Keratinocyte (primary cell): ENCODE measurements at regions not wholly inside any gene's neighbourhood (a gene's known extent, or its start where the extent isn't known, plus 50 kb on each side); places are given as distances from the start of the nearest gene placed in this dataset.

Experiments used
- DNase-seq: peaks from one replicate; pipeline ENCODE4 v3.0.0-alpha.2; 2011; ENCODE audit warnings: low read depth, missing footprints, low spot score
- FAIRE-seq: peaks from 2 replicates; lab custom pipeline; 2011; peaks lifted over from hg19 to GRCh38; lab: Jason Lieb, UNC
- H2AFZ ChIP-seq: 2 replicates; pipeline ENCODE4 v1.6.0; 2012; ENCODE audit warnings: low read length, control low read depth, inconsistent platforms; ENCODE audit not compliant: control insufficient read depth
- H3K27ac ChIP-seq: 2 replicates; pipeline ENCODE4 v1.5.1; 2011; ENCODE audit warnings: low read length; ENCODE audit not compliant: control insufficient read depth, insufficient read depth
- H3K27me3 ChIP-seq: 3 replicates; pipeline ENCODE4 v1.6.0; 2011; ENCODE audit warnings: low read length; ENCODE audit not compliant: control insufficient read depth, insufficient read depth; ENCODE audit errors: extremely low read depth
- H3K36me3 ChIP-seq, 2 experiments: 2 replicates in 1 of 2; 3 replicates in 1 of 2; pipeline ENCODE4 v1.5.1; 2011; ENCODE audit warnings: low read length in 2 of 2, mild to moderate bottlenecking in 1 of 2; ENCODE audit not compliant: control insufficient read depth in 2 of 2, insufficient read depth in 2 of 2; ENCODE audit errors: extremely low read depth in 1 of 2
- H3K4me1 ChIP-seq: 3 replicates; pipeline ENCODE4 v1.5.1; 2011; ENCODE audit warnings: low read length; ENCODE audit not compliant: control insufficient read depth, insufficient read depth; ENCODE audit errors: extremely low read depth
- H3K4me2 ChIP-seq: 3 replicates; pipeline ENCODE4 v1.6.0; 2011; ENCODE audit warnings: low read depth, low read length; ENCODE audit not compliant: control insufficient read depth, insufficient read depth; ENCODE audit errors: extremely low read depth
- H3K4me3 ChIP-seq, 3 experiments: fragments of 200-600 bp in 1 of 3; sonication (generic) in 1 of 3; 2 replicates in 2 of 3; 3 replicates in 1 of 3; pipeline ENCODE4 v1.5.1; 2011 to 2016; ENCODE audit warnings: low read length in 3 of 3, mild to moderate bottlenecking in 3 of 3, control low read depth in 2 of 3, inconsistent platforms in 1 of 3, low read depth in 1 of 3, mixed read lengths in 1 of 3, mixed run types in 1 of 3, moderate library complexity in 1 of 3; ENCODE audit not compliant: control insufficient read depth in 2 of 3, insufficient read depth in 2 of 3; ENCODE audit errors: extremely low read depth in 1 of 3
- H3K79me2 ChIP-seq: 2 replicates; pipeline ENCODE4 v1.6.0; 2012; ENCODE audit warnings: low read length; ENCODE audit not compliant: control insufficient read depth, insufficient read depth
- H3K9ac ChIP-seq: 3 replicates; pipeline ENCODE4 v1.6.0; 2011; ENCODE audit warnings: low read length; ENCODE audit not compliant: control insufficient read depth, insufficient read depth; ENCODE audit errors: extremely low read depth
- H3K9me1 ChIP-seq: 3 replicates; pipeline ENCODE4 v1.6.0; 2011; ENCODE audit warnings: low read length; ENCODE audit not compliant: control insufficient read depth, insufficient read depth; ENCODE audit errors: extremely low read depth
- H3K9me3 ChIP-seq: 2 replicates; pipeline ENCODE4 v1.5.1; 2012; ENCODE audit warnings: low read depth, low read length; ENCODE audit not compliant: control insufficient read depth
- H4K20me1 ChIP-seq: 3 replicates; pipeline ENCODE4 v1.6.0; 2011; ENCODE audit warnings: low read length; ENCODE audit not compliant: control insufficient read depth, insufficient read depth; ENCODE audit errors: extremely low read depth
- CTCF ChIP-seq, 3 experiments: IDR thresholded peaks in 1 of 3; conservative IDR thresholded peaks in 1 of 3; optimal IDR thresholded peaks in 1 of 3; 2 replicates in 2 of 3; 3 replicates in 1 of 3; pipeline versions ENCODE3 to v1.5.1; 2011; ENCODE audit warnings: low read length in 3 of 3, mild to moderate bottlenecking in 3 of 3, moderate library complexity in 2 of 3, control low read depth in 1 of 3, inconsistent platforms in 1 of 3; ENCODE audit not compliant: insufficient read depth in 2 of 3; ENCODE audit errors: extremely low read depth in 1 of 3
- EZH2 ChIP-seq: IDR thresholded peaks from one replicate; pipeline ENCODE4 v1.6.1; 2012; ENCODE audit warnings: inconsistent platforms, mild to moderate bottlenecking, low read length, moderate library complexity
- dilution Hi-C: fragments of 300-500 bp; cut with MboI; formaldehyde crosslinking; loops from one replicate; pipeline ENCODE4 v1.7.0; 2020; ENCODE audit warnings: low sequenced_read_pairs; ENCODE audit not compliant: extremely low pct_ligation_motif_present

GRCh38 chr13:95380468-95381211, 79.4 kb upstream of the ABCC4 start:
- no peaks in the 10 kb centered on the region for H4K20me1 ChIP-seq
- no peaks in the 10 kb centered on the region for H3K9me1 ChIP-seq
- H3K4me1 ChIP-seq = peaks cover 3% of the 10 kb centered on the region
- FAIRE-seq (peak; percentile 77), DNase-seq (peak; percentile 15)
- H3K4me2 ChIP-seq = peak overlapping the region; percentile 30
- dilution Hi-C loops = no loop called here
- H3K9me3 ChIP-seq = no peaks in the 10 kb centered on the region
- no peak overlapping the region for H3K4me3 ChIP-seq
- H3K9ac ChIP-seq = no peak overlapping the region
- H2AFZ ChIP-seq = no peak overlapping the region
- H3K36me3 ChIP-seq = no peaks in the 10 kb centered on the region
- no peaks in the 10 kb centered on the region for H3K79me2 ChIP-seq
- H3K27me3 ChIP-seq = no peaks in the 10 kb centered on the region
- no peak overlapping the region for H3K27ac ChIP-seq
- TF ChIP-seq EZH2 = no peak
- peak; percentile 78 to 80 (median 79) for TF ChIP-seq CTCF (optimal IDR thresholded peaks at IDR 0.05 in 1 of 3, IDR thresholded peaks at IDR 0.05 in 1 of 3, conservative IDR thresholded peaks at IDR 0.05 in 1 of 3; ENCODE audit: extremely low read depth in 1 of 3, insufficient read depth in 2 of 3, low read length in 3 of 3)

- FAIRE-seq = no peak
- no peak for DNase-seq
- Histone ChIP-seq H3K4me3 (no peak overlapping the region), H3K9ac (no peak overlapping the region), H3K27ac (no peak overlapping the region), H3K27me3 (no peaks in the 10 kb centered on the region), H3K9me1 (no peaks in the 10 kb centered on the region), H3K36me3 (no peaks in the 10 kb centered on the region), H3K4me1 (peaks cover 3% of the 10 kb centered on the region), H4K20me1 (no peaks in the 10 kb centered on the region), H3K9me3 (no peaks in the 10 kb centered on the region), H2AFZ (no peak overlapping the region), H3K4me2 (no peak overlapping the region), H3K79me2 (no peaks in the 10 kb centered on the region)
- TF ChIP-seq CTCF (optimal IDR thresholded peaks at IDR 0.05 in 1 of 3, IDR thresholded peaks at IDR 0.05 in 1 of 3, conservative IDR thresholded peaks at IDR 0.05 in 1 of 3; ENCODE audit: extremely low read depth in 1 of 3, insufficient read depth in 2 of 3, low read length in 3 of 3) = no peak
- no peak for TF ChIP-seq EZH2
- dilution Hi-C loops = no loop called here
Observed at GRCh38 chr13:95381212-95381527, 79.9 kb upstream of the ABCC4 start.
